HG03025 (cell line): ENCODE measurements at regions not wholly inside any gene's neighbourhood (a gene's known extent, or its start where the extent isn't known, plus 50 kb on each side); places are given as distances from the start of the nearest gene placed in this dataset.
"Not testable (repeated sequence)": the region's sequence is repeated elsewhere in the genome, so short reads cannot be mapped to it uniquely, and the experiment has no call there.

Experiments
- ATAC-seq: cut with Tn5 transposase; IDR thresholded peaks from one replicate; pipeline ENCODE4 v1.9.1; 2021; ENCODE audit warnings: mild to moderate bottlenecking, moderate library complexity; ENCODE audit not compliant: unreplicated experiment, low FRiP score

GRCh38 chr7:94301024-94301586, 93.6 kb upstream of the COL1A2 start:
- no peak for ATAC-seq

- no peak for ATAC-seq
Observed at GRCh38 chr7:94303118-94303517, 91.6 kb upstream of the COL1A2 start.

- no peak for ATAC-seq
Observed at GRCh38 chr7:94303695-94304094, 91.0 kb upstream of the COL1A2 start.

- ATAC-seq = no peak
Observed at GRCh38 chr7:94304878-94305277, 89.8 kb upstream of the COL1A2 start.

- ATAC-seq = no peak
Observed at GRCh38 chr7:94305836-94306235, 88.9 kb upstream of the COL1A2 start.

GRCh38 chr7:94307399-94308048, 87.2 kb upstream of the COL1A2 start:
- ATAC-seq = no peak

- no peak for ATAC-seq
Observed at GRCh38 chr7:94311515-94311914, 83.2 kb upstream of the COL1A2 start.

GRCh38 chr7:94313926-94314325, 80.8 kb upstream of the COL1A2 start:
- ATAC-seq = no peak

- ATAC-seq = no peak
Observed at GRCh38 chr7:94314413-94315410, 80.0 kb upstream of the COL1A2 start.

GRCh38 chr7:94321138-94321537, 73.6 kb upstream of the COL1A2 start:
- ATAC-seq = not testable (repeated sequence)

GRCh38 chr7:94323844-94324243, 70.9 kb upstream of the COL1A2 start:
- no peak for ATAC-seq

- no peak for ATAC-seq
Observed at GRCh38 chr7:94324380-94325121, 70.1 kb upstream of the COL1A2 start.

GRCh38 chr7:94325122-94325475, 69.6 kb upstream of the COL1A2 start:
- no peak for ATAC-seq

- no peak for ATAC-seq
Observed at GRCh38 chr7:94330269-94331020, 64.2 kb upstream of the COL1A2 start.

GRCh38 chr7:94332571-94332970, 62.1 kb upstream of the COL1A2 start:
- ATAC-seq = no peak

GRCh38 chr7:94333810-94334209, 60.9 kb upstream of the COL1A2 start:
- no peak for ATAC-seq

- no peak for ATAC-seq
Observed at GRCh38 chr7:94335586-94335985, 59.1 kb upstream of the COL1A2 start.

GRCh38 chr7:94336009-94336408, 58.7 kb upstream of the COL1A2 start:
- ATAC-seq = no peak

GRCh38 chr7:94338921-94339371, 55.7 kb upstream of the COL1A2 start:
- ATAC-seq = no peak

GRCh38 chr7:94344826-94345225, 49.9 kb upstream of the COL1A2 start:
- ATAC-seq = no peak
